ENCODE measurements at regions not wholly inside any gene's neighbourhood (a gene's known extent, or its start where the extent isn't known, plus 50 kb on each side); places are given as distances from the start of the nearest gene placed in this dataset.

- DNase-seq, result no peak
Measured at GRCh38 chr13:73281746-73282145, 222.9 kb downstream of the KLF5 start.

- no peak for DNase-seq
Measured at GRCh38 chr13:73278186-73278585, 219.4 kb downstream of the KLF5 start.

GRCh38 chr13:73275163-73275562, 216.4 kb downstream of the KLF5 start:
- no peak for DNase-seq

- no peak for DNase-seq
Measured at GRCh38 chr13:73274147-73274546, 215.3 kb downstream of the KLF5 start.

- no peak for DNase-seq
Measured at GRCh38 chr13:73273745-73274144, 214.9 kb downstream of the KLF5 start.

- no peak for DNase-seq
Measured at GRCh38 chr13:73273276-73273675, 214.5 kb downstream of the KLF5 start.

- no peak for DNase-seq
Measured at GRCh38 chr13:73272831-73273230, 214.0 kb downstream of the KLF5 start.

- DNase-seq, result no peak
Measured at GRCh38 chr13:73268306-73268705, 209.5 kb downstream of the KLF5 start.

- no peak for DNase-seq
Measured at GRCh38 chr13:73266640-73267180, 207.9 kb downstream of the KLF5 start.

- DNase-seq, result no peak
Measured at GRCh38 chr13:73262862-73263627, 204.2 kb downstream of the KLF5 start.

- DNase-seq, result no peak
Measured at GRCh38 chr13:73261739-73262216, 203.0 kb downstream of the KLF5 start.

GRCh38 chr13:73259061-73260017, 200.5 kb downstream of the KLF5 start:
- DNase-seq, result no peak

GRCh38 chr13:73258406-73258805, 199.6 kb downstream of the KLF5 start:
- DNase-seq, result no peak

GRCh38 chr13:73254827-73255226, 196.0 kb downstream of the KLF5 start:
- DNase-seq, result no peak

GRCh38 chr13:73251626-73252265, 192.9 kb downstream of the KLF5 start:
- DNase-seq, result no peak

GRCh38 chr13:73250061-73250460, 191.3 kb downstream of the KLF5 start:
- no peak for DNase-seq

GRCh38 chr13:73248711-73249580, 190.1 kb downstream of the KLF5 start:
- no peak for DNase-seq

GRCh38 chr13:73248154-73248553, 189.3 kb downstream of the KLF5 start:
- DNase-seq, result no peak

- DNase-seq, result no peak
Measured at GRCh38 chr13:73245246-73245645, 186.4 kb downstream of the KLF5 start.

- no peak for DNase-seq
Measured at GRCh38 chr13:73244467-73244866, 185.7 kb downstream of the KLF5 start.
